HG03565 (cell line): ENCODE measurements at regions not wholly inside any gene's neighbourhood (a gene's known extent, or its start where the extent isn't known, plus 50 kb on each side); places are given as distances from the start of the nearest gene placed in this dataset.

Experiments used
- ATAC-seq: cut with Tn5 transposase; IDR thresholded peaks from one replicate; pipeline ENCODE4 v1.9.1; 2021; ENCODE audit warnings: mild to moderate bottlenecking, moderate library complexity; ENCODE audit not compliant: unreplicated experiment

GRCh38 chr3:16102187-16102561 lies 72.3 kb upstream of the GALNT15 start:
- ATAC-seq: no peak

- ATAC-seq: no peak
Measured at GRCh38 chr3:16102905-16103364, 71.5 kb upstream of the GALNT15 start.

DNA sequence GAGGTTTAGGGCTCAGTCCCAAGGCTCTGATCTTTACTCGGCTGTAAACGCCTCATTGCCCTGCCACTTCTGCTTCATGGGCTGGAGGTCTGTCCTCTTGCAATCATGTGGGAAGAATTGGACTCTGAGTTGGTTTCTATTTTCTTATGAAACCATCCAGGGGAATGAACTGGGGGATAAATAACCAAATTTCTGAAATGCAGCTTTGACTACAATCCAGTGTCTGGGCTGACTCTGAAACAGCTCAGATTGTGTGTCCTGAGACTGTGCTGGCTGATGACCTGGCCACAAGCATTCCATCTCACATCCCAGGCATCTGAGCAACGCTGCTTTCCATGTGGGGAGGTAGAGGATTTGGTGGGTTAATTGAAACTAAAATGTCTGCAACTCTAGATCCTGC lies 71.0 kb upstream of the GALNT15 start:
- no peak for ATAC-seq

DNA sequence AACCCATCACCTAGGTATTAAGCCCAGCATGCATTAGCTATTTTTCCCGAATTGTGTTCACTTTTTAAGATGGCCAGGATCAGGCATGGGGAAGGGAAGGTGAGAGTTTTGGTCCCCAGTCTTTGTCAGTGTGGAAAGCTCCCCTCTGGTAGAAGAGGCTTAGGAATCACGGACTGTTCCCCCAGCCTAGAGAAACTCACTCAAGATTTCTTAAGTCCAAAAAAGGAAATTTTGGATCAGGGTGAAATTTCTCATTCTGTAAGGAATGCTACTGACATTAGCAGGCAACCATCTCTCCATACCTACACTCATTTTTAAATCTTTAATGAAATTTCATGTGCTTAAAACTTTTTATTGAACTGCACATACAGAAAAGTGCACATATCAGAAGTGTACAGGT lies 70.3 kb upstream of the GALNT15 start:
- no peak for ATAC-seq

DNA sequence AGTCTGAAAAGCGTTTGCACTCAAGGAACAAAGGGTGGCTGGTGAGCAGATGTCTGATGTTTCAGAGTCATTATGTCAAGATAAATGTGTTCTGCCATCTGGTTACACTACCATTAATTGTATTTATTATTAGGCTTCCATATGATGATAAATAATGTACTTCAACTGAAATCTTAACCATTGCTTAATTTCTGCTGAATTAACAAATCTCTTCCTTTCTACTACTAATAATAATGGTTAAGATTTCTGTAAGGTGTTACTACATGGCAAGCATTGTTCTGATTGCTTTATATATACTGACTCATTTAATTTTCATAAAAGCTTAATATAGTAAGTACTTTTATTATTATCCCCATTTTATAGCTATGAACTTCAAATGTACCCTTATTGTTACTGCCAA lies 68.4 kb upstream of the GALNT15 start:
- no peak for ATAC-seq

- no peak for ATAC-seq
Measured at GRCh38 chr3:16108424-16108823, 66.1 kb upstream of the GALNT15 start.

- no peak for ATAC-seq
Measured at GRCh38 chr3:16109929-16110328, 64.6 kb upstream of the GALNT15 start.

DNA sequence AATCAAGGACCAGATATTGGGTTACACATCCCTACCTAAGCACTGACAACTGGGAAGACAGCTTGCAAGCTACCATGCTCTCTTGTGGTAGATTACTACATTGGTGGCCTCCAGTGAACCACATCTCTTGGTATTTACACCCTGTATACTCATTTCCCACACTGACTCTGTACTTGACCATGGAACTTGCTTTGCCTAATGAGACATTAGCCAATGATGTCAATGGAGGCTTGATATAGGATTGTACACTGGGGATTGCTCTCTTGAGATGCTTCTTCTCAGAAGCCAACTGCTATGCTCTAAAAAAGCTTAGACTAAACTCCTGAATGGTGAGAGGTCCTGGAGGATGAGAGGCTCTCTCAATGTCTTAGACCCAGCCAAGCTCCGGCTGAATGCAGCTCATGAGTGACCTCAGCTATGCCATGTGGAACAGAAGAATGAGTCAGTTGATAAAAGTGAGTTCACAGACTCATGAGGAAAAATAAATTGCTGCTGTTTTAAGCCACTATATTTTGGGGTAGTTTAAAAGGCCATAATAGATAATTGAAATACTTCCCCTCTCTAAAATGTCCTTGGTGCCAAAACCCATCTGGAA lies 61.5 kb upstream of the GALNT15 start:
- no peak for ATAC-seq

DNA sequence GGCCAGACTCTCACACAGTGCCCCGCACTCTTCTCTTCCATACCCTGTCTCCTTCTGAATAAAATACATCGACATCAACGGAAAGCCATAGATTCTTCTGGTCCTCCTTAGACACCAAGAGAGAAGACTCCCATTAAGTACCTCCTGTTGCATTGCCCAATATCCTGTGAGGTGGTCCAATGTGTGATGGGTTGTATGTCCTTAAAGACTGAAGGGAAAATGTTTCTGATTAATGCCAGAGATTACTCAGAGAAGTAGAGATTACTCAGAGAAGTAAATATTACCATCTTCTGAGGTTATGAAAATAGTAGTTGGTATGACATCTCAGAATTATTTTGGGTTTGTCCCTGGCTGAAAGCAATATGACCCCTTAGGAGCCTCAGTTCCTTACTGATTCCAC lies 60.8 kb upstream of the GALNT15 start:
- ATAC-seq: no peak

- no peak for ATAC-seq
Measured at GRCh38 chr3:16114429-16114828, 60.1 kb upstream of the GALNT15 start.

DNA sequence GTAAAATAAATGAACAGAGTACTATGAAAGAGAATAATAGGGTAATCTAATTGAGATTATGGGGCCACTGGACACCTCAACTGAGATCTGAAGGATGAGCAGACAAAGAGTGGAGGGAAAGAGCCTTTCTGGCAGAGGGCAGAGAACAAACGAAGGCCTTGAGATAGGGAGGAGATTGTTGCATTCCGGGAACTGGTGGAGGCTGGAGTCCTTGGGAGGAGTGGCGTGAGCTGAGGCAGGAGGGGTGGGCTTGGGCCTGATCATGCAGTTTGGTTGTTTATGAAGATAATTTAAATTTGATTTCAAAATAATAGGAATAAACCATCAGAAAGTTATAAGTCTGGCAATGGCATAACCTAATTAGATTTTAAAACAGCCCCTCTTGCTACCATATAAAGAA lies 59.5 kb upstream of the GALNT15 start:
- no peak for ATAC-seq

GRCh38 chr3:16118396-16118795 lies 56.1 kb upstream of the GALNT15 start:
- ATAC-seq: no peak

GRCh38 chr3:16119887-16120286 lies 54.6 kb upstream of the GALNT15 start:
- ATAC-seq: no peak

- ATAC-seq: no peak
Measured at GRCh38 chr3:16121391-16121790, 53.1 kb upstream of the GALNT15 start.

DNA sequence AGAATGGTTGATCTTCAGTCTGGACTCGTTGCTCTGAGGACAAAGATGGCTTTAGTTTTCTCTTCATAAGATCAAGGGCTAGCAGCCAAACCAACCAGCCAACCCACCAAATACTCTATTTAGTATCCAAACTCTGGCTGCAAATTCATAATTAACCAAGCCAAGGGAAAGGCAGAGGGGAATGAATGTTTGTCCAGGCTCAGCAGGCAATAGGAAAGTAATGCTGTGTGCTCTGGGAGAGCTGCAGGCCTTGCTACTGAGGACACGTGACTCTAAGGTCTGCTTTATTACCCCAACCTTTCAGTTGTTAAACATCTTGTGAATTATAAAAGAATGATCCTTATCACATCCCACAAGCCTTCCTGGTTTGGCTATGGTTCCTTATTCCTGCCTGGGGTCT lies 52.3 kb upstream of the GALNT15 start:
- ATAC-seq: no peak

- no peak for ATAC-seq
Measured at GRCh38 chr3:16122661-16123060, 51.8 kb upstream of the GALNT15 start.

- ATAC-seq: no peak
Measured at GRCh38 chr3:16124636-16125035, 49.8 kb upstream of the GALNT15 start.
